DMS53 treated with DMSO at 0.1 percent for 48 hours (cell line): ENCODE measurements at regions not wholly inside any gene's neighbourhood (a gene's known extent, or its start where the extent isn't known, plus 50 kb on each side); places are given as distances from the start of the nearest gene placed in this dataset.
"Not testable (repeated sequence)": the region's sequence is repeated elsewhere in the genome, so short reads cannot be mapped to it uniquely, and the experiment has no call there.

Experiments used
- DNase-seq: peaks from one replicate; lab custom pipeline; 2025; ENCODE audit not compliant: unreplicated experiment; lab: John Stamatoyannopoulos, UW

DNA sequence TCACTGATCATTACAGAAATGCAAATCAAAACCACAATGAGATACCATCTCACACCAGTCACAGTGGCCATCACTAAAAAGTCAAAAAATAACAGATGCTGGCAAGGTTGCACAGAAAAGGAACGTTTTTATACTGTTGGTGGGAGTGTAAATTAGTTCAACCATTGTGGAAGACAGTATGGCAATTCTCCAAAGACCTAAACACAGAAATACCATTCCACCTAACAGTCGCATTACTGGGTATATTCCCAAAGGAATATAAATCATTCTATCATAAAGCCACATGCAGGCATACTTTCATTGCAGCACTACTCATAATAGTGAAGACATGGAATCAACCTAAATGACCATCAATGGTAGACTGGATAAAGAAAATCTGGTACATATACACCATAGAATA, 83.2 kb upstream of the ARID5B start:
- not testable (repeated sequence) for DNase-seq

- DNase-seq: no peak
Observed at GRCh38 chr10:61819208-61819607, 82.3 kb upstream of the ARID5B start.

GRCh38 chr10:61821153-61821552, 80.3 kb upstream of the ARID5B start:
- DNase-seq: no peak

GRCh38 chr10:61821693-61822092, 79.8 kb upstream of the ARID5B start:
- no peak for DNase-seq

GRCh38 chr10:61822096-61822495, 79.4 kb upstream of the ARID5B start:
- DNase-seq: no peak

GRCh38 chr10:61822781-61823230, 78.7 kb upstream of the ARID5B start:
- DNase-seq: no peak

- DNase-seq: no peak
Observed at GRCh38 chr10:61825001-61825400, 76.5 kb upstream of the ARID5B start.

- DNase-seq: peak; percentile 44
Observed at GRCh38 chr10:61825628-61826027, 75.9 kb upstream of the ARID5B start.

DNA sequence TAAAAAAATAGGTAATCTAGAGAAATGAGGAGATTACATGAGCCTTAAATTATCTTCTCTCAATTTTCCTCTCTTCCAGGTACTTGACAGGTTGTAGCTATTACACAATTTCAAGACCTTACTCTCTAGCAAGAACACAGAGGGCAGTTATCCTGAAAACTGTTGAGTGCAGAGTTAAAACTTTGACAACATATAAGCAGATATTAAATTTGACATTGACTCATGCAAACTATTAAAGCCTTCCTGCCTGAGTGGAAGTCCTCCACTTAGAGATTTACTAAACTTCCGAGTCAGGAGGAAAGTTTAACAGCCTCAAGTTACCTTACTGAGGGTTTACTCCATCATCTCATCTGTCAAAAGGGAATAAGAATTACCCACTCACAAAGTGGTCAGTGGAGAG, 73.5 kb upstream of the ARID5B start:
- no peak for DNase-seq

DNA sequence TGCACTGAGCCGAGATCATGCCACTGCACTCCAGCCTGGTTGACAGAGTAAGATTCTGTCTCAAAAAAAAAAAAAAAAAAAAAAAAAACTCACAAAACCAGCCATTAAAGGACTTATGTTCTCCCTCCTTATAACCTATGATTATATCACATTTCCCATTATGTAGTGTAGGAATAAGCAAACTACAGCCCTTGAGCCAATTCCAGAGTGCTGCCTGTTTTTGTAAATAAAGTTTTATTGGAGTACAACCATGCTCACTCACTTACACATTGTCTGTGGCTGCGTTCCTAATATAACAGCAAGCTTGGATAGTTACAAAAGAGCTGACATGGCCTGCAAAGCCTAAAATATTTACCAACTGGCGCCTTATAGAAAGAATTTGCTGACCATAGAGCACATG, 72.7 kb upstream of the ARID5B start:
- DNase-seq: no peak

DNA sequence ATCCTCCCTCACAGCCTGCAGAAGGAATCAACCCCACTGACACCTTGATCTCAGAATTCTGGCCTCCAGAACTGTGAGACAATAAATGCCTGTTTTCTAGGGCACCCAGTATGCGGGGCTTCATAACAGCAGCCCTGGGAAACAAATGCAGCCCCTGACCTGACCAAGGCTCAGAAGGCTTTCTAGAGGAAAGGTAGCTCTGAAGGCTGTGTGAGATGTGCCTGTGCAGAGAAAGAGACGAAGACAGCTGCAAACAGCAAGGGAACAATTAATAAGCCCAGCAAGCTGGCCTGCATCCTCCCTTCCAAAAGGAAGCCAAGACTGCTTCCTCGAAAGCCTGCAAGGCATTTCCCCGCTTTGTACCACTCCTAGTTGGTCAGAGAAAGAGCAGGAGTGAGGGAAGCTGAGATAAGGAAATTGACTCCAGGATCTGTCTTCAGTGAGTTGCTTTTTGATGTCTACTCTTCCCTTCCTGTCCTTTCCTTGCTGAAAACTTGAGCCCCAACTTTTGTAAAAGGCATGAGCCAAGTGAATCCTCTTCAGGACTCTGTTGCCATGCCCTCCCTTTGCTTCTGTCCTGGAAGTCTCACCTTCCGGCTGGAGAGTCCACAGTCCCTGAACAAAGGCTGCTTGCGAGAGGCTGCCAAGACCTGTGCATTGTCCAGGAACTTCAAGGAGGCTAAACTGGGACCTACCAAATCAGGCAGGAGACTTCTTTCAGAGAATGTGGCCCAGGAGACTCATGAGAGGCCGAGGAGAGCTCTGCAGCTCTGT, 71.2 kb upstream of the ARID5B start:
- DNase-seq: no peak

DNA sequence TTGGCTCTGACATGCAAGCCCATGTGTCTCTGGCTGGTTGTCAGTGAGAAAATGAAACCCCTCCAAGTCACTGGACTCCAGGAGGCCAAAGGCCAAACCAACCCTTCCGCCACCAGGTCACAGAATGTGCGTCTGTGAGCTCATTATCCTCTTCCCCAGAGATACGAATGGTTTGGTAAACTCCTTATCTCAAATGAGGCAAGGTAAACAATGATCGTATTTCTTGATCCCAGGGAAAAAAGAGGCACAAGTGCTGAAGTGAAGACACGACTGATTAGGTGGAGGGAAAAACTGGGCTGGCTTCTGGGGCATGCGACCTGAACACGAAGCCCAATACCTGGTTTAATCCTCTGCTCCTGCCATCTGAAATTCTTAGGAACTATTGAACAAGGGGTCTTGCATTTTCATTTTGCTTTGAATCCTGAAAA, 70.6 kb upstream of the ARID5B start:
- no peak for DNase-seq

- no peak for DNase-seq
Observed at GRCh38 chr10:61832866-61833481, 68.5 kb upstream of the ARID5B start.

- DNase-seq: no peak
Observed at GRCh38 chr10:61834519-61834918, 67.0 kb upstream of the ARID5B start.

DNA sequence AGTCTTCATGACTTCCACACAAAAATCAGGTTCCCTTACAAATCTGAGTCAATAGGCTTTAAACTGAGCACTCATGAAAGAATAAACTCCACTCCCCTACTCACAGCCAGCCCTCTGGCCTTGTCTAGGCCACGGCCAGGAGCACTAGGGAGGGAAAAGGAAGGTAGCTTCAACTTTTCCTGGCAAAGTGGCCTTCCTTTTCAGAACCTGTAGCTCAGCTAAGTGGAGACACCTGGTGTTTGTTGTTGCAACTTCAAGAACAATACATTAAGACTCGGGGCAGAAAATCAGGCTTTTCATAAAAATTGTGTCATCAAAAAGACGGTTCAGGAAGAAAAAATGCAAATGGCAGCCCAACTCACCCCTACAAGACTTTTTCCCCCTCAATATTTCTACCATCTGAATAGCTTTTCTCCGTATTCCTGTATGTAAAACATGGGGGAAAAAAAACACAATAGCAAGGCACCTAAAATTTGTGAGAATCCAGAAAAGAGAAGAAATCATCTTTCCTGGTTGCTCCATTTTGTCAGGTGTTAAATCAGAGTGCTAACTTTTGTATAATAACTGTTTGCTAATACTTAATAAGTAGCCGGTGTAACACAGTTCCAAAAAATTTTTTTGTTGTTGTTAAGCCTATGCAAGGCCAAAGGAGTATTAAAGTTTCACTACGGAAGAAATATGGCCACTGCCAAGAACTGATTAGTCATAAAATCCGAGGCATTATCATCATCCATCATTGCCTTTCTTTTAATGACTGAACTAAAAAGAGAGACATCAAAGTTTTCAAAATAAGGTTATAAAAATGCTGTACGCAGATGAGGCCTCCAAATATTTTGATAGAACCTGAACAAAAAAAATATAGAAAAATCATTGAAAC, 66.2 kb upstream of the ARID5B start:
- DNase-seq: peak; percentile 67

- peak; percentile 15 for DNase-seq
Observed at GRCh38 chr10:61835946-61836887, 65.3 kb upstream of the ARID5B start.

- DNase-seq: peak; percentile 96
Observed at GRCh38 chr10:61836888-61837754, 64.4 kb upstream of the ARID5B start.

- no peak for DNase-seq
Observed at GRCh38 chr10:61837755-61838171, 63.7 kb upstream of the ARID5B start.

DNA sequence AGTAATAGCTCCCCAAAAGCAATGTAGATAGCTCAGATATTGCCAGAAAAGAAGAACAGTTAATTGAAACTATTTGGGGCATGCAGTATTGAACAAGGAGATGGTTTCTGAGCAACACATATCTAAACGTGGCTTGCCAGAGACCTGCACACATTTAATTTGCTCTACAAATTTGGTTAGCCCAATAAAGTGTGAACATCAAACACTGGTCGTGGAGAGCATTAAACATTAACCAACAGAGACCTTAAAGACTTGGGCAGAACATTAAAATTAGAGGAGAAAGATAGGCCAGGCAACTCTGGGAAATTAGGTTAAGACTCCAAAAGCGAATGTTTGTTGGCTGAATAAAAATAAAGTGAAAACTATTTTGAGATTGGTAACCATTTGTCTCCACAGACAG, 61.6 kb upstream of the ARID5B start:
- DNase-seq: no peak

- no peak for DNase-seq
Observed at GRCh38 chr10:61840403-61840802, 61.1 kb upstream of the ARID5B start.
